Ascending aorta (tissue), 2 donors: ENCODE measurements at regions not wholly inside any gene's neighbourhood (a gene's known extent, or its start where the extent isn't known, plus 50 kb on each side); places are given as distances from the start of the nearest gene placed in this dataset.

Experiments
- DNase-seq, 2 donors: peaks; one replicate each; pipeline ENCODE4 v3.0.0-alpha.2; 2019; ENCODE audit warnings: low spot score in 2 of 2
- H3K27ac ChIP-seq, 2 donors: fragments of 200-600 bp; sonication (generic); one replicate each; pipeline ENCODE4 v1.5.1; 2016 to 2017; ENCODE audit warnings: mild to moderate bottlenecking in 1 of 2
- H3K27me3 ChIP-seq: fragments of 200-600 bp; sonication (generic); one replicate; pipeline ENCODE4 v1.5.1; 2017
- H3K36me3 ChIP-seq, 2 donors: fragments of 200-600 bp; sonication (generic); one replicate each; pipeline ENCODE4 v1.5.1; 2016
- H3K4me1 ChIP-seq, 2 donors: fragments of 200-600 bp; sonication (generic); one replicate each; pipeline ENCODE4 v1.5.1; 2016 to 2017; ENCODE audit warnings: mild to moderate bottlenecking in 1 of 2
- H3K4me3 ChIP-seq, 2 donors: fragments of 200-600 bp; sonication (generic); one replicate each; pipeline ENCODE4 v1.5.1; 2016 to 2017; ENCODE audit warnings: mild to moderate bottlenecking in 1 of 2
- H3K9me3 ChIP-seq, 2 donors: fragments of 200-600 bp; sonication (generic); one replicate each; pipeline ENCODE4 v1.5.1; 2016
- CTCF ChIP-seq, 3 experiments: fragments of 200-600 bp in 2 of 3; fragments of 450-650 bp in 1 of 3; sonication (generic) in 2 of 3; IDR thresholded peaks; one replicate each; pipeline ENCODE4 v1.5.1; 2016 to 2019; ENCODE audit warnings: antibody characterized with exemption in 3 of 3, mild to moderate bottlenecking in 1 of 3, moderate library complexity in 1 of 3
- intact Hi-C: fragments of 100-400 bp; cut with DNase I; formaldehyde crosslinking; loops from one replicate; pipeline ENCODE4 v1.15.1; 2023

GRCh38 chr2:176614049-176614448, 344.8 kb downstream of the MTX2 start:
- no peak for DNase-seq
- intact Hi-C loops: no loop called here

GRCh38 chr2:176614930-176615329, 345.7 kb downstream of the MTX2 start:
- Histone ChIP-seq H3K4me3 (no peak overlapping the region), H3K27me3 (no peaks in the 10 kb centered on the region), H3K4me1 (no peaks in the 10 kb centered on the region), H3K27ac (no peak overlapping the region), H3K36me3 (no peaks in the 10 kb centered on the region), H3K9me3 (no peaks in the 10 kb centered on the region)
- no peak for DNase-seq
- intact Hi-C loops: no loop called here
- no peak for TF ChIP-seq CTCF (IDR thresholded peaks at IDR 0.05)

More at GRCh38 chr2:176614049-176614448, 344.8 kb downstream of the MTX2 start:
- Histone ChIP-seq H3K4me1 (no peaks in the 10 kb centered on the region), H3K36me3 (no peaks in the 10 kb centered on the region), H3K27me3 (no peaks in the 10 kb centered on the region), H3K27ac (no peak overlapping the region), H3K9me3 (no peaks in the 10 kb centered on the region), H3K4me3 (no peak overlapping the region)
- no peak for TF ChIP-seq CTCF (IDR thresholded peaks at IDR 0.05)

GRCh38 chr2:176619504-176619903, 350.3 kb downstream of the MTX2 start:
- Histone ChIP-seq H3K4me1 (no peaks in the 10 kb centered on the region), H3K27ac (no peak overlapping the region), H3K36me3 (no peaks in the 10 kb centered on the region), H3K4me3 (no peak overlapping the region), H3K27me3 (no peaks in the 10 kb centered on the region), H3K9me3 (no peaks in the 10 kb centered on the region)
- intact Hi-C loops: no loop called here
- no peak for DNase-seq
- TF ChIP-seq CTCF (IDR thresholded peaks at IDR 0.05): no peak

GRCh38 chr2:176621350-176621749, 352.1 kb downstream of the MTX2 start:
- no peak overlapping the region for H3K27ac ChIP-seq
- H3K9me3 ChIP-seq: no peaks in the 10 kb centered on the region
- H3K36me3 ChIP-seq: no peaks in the 10 kb centered on the region
- no peaks in the 10 kb centered on the region for H3K4me1 ChIP-seq
- no peak overlapping the region for H3K4me3 ChIP-seq
- no peak for DNase-seq
- intact Hi-C loops: no loop called here
- no peak for TF ChIP-seq CTCF (IDR thresholded peaks at IDR 0.05)
- no peaks in the 10 kb centered on the region for H3K27me3 ChIP-seq

- Histone ChIP-seq H3K27me3 (no peaks in the 10 kb centered on the region), H3K9me3 (no peaks in the 10 kb centered on the region), H3K4me3 (no peak overlapping the region), H3K27ac (no peak overlapping the region), H3K4me1 (no peaks in the 10 kb centered on the region), H3K36me3 (no peaks in the 10 kb centered on the region)
- intact Hi-C loops: no loop called here
- no peak for DNase-seq
- TF ChIP-seq CTCF (IDR thresholded peaks at IDR 0.05): no peak
Measured at GRCh38 chr2:176622792-176623191, 353.6 kb downstream of the MTX2 start.

GRCh38 chr2:176626796-176627195, 357.6 kb downstream of the MTX2 start:
- no peaks in the 10 kb centered on the region for H3K4me1 ChIP-seq
- intact Hi-C loops: no loop called here
- no peak for DNase-seq
- no peaks in the 10 kb centered on the region for H3K27me3 ChIP-seq
- no peak for TF ChIP-seq CTCF (IDR thresholded peaks at IDR 0.05)
- H3K4me3 ChIP-seq: no peak overlapping the region
- H3K27ac ChIP-seq: no peak overlapping the region
- no peaks in the 10 kb centered on the region for H3K36me3 ChIP-seq
- no peaks in the 10 kb centered on the region for H3K9me3 ChIP-seq
